Activated CD8-positive, alpha-beta memory T cell treated with anti-CD3 and anti-CD28 coated beads for 24 hours (primary cell): ENCODE measurements at regions not wholly inside any gene's neighbourhood (a gene's known extent, or its start where the extent isn't known, plus 50 kb on each side); places are given as distances from the start of the nearest gene placed in this dataset.

ENCODE experiments used
- DNase-seq: peaks from one replicate; pipeline ENCODE4 v3.0.0-alpha.2; 2020

DNA sequence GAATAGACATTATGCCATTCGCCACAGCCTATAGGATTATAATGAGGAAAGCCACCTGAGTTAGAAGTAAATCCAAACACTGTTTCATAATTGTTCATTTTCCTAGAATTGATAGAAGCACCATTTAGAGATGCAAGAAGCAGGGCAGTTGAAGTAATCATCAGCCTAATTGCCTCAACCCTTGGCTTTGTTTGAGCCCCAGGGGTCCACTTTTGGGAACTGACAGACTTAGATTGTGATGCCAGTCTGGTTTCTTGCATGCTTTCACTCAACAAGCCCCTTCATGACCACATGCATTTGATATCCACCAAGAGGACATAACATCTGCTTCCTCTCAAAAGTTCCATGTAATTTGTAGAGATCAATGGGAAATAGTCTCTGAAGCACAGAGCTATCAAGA, 97.2 kb upstream of the COL8A1 start:
- no peak for DNase-seq

DNA sequence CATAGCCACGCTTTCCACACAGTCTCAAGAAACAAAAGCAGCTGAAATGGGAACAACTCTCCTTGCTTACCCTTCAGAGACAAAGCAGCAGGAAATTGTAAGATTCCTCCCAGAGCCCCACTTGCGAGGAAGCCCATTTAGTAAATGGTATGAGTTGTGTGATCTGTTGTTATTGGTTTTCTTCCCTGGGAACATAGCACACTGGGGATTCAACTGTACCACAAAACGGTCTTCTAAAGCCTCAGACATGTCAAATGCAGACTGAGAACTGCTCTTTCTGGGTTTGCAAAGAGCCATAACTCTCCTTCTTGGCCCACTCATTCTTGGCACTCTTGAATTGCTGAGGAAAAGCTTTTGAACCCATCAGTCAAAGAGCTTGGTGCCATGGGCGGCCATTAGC, 101.0 kb upstream of the COL8A1 start:
- DNase-seq, result no peak

DNA sequence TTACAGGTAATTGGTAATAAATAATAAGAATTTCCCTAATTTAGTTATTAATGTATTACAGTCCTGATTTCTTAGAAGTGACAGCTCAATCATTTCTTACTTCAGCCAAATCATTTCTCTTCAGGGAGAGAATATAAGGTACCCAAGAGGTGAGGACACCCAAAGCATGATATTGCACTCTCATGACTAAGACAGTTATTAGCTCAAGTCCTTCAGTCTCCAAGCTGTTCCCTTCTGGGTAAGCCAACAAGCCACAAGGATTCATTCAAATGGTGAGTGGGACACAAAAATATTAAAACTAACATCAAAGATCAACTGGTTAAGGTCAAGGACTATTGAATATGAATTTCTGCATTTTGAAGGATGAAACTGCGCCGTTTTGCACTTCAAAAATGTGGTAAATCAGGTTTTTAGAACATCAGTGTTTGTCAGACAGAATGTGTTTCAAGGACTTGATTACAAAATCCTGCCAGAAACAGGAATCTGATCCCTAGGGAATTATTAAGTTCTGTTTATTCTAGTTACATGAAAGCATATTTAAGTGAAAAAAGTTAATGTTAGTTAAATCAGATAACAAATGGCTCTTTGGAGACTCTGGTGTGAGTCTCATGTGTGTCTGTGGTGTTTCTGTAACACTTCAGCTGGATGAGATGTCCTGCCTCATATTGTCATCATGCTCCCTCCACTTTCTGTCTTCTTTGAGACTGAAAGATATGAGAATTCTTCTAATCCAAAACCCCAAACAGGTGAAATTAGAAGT, 101.7 kb upstream of the COL8A1 start:
- no peak for DNase-seq

DNA sequence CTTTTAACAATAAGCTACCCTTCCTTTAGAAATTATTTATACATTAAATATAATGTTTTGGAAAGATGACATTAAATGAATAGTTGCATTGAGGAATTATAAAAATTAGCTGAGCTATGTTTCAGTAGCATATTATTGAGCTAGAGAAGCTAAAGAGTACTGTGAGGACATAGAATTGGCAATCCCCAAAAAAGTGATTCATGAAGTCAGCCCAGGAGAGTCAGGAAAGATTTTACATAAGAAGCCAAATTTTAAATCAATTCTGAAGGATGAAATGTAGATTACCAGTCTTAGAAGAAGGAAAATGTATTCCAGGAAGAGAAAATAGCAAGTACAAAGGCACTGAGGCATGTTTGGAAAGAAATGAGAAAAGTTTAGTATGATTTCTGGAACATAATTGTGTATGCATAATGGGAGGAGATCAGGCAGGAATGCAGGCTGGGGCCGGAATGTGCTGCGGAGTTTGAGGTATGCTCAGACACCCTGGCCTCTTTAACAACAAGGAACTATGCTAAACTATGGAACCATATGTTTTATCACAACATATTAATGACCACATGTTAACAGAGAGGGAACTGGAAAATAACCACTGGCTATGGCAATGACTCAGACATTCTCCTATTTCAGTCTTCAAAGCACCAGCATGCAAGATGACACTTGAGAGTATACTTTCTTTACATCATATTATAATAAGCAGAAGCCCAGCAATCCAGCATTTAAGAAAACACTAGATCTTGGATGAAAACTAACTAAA, 103.3 kb upstream of the COL8A1 start:
- no peak for DNase-seq

DNA sequence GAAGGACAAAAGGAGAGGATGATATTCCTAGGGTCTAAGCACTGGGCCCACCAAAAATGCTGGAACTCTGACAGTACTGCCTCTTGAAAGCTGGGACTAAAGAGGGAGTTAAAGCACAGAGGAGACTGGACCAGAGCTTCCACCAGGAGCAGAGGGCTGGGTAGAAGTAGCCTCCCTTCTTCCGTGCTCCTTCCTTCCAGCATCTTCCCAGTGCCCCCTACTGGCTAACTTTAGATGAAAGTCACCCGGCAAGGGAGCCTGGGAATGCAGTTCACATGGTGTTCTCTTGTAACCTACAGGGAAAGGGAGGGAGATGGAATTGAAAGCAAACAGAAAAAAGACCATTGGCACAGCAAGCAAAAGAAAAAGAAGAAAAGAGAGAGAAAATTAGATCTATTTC, 106.1 kb upstream of the COL8A1 start:
- no peak for DNase-seq

DNA sequence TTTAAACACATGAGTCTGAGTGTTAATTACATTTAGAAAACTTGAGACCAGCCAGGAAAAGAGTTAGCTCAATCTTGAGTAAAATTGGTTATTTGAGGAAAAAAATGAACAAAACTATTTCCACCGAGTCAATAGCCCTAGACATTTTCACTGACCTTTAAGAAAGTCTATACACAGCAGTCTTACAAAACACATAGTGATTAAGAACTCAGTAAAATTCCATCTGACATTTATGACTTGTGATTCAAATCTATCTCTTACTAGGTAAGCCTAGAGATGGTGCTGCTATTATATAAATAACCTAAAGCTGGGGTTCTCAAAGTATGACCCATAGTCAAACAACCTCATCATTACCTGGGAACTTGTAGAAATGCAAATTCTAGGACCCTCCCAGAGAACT, 109.1 kb upstream of the COL8A1 start:
- DNase-seq, result no peak

DNA sequence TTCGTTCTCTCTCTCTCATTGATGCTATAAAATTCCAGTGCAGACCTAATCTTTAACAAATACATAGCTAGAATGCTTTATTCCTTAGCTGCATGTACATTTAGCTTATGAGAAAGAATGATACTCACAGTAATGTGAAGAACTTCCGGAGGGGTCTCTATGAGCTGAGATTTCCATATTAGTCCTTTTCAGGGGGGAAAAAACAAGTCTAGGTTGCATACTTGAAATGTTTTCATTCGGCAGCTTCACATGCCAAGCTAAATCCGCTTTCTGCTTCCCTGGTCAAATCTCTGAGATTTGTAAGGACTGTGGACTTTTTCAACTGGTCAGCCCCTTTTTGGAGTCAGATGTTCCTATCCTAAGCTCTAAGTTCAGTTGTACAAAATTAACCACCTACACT, 111.5 kb upstream of the COL8A1 start:
- DNase-seq, result no peak

DNA sequence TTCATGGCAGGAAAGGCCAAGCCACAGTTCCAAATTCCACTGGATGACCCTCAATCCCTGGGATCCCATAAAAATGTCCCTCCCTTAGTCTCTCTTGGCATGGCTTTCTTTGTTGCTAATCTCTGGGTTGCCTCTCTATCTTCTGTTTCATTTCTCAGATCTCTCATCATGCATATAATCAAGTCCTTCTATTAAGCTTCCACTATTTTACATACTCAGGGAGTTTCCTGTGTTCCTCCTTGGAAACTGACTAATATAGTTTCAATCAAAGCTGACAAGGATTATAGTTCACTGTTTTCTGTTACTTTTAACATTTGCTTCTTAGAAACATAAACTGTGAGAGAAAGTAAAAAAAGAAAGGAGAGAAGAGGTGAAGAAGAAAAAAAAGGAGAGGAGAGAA, 113.8 kb upstream of the COL8A1 start:
- DNase-seq, result no peak

DNA sequence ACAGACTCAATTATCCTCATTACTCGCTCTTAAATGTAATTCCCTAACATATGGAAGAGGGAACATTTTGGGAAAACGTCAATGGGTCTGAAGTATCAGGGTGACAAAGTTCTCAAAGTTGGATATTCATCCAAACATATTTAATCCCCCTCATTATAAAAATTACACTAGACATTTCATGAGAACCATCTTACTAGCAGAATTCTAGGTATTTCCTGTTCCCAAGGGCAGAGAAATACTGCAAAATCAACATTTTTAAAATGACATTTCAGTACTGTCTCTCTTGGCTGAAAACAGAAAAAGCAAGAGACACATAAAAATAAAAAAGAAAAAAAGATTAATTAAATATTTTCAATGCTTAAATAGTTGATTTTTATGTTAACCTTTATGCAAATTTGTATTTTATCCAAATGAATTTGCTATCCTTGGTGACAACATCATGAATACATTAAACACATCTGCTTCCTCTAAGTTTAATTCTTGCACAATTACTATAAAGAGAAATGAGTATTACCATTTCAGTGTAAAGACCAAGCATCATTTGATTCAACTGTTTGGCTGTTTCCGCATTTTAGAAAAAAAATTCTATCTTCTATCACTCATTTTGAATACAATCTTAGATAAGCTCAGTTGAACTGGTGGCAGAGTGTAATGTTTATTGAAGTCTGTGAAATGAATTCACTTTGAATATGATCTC, 114.8 kb upstream of the COL8A1 start:
- no peak for DNase-seq

DNA sequence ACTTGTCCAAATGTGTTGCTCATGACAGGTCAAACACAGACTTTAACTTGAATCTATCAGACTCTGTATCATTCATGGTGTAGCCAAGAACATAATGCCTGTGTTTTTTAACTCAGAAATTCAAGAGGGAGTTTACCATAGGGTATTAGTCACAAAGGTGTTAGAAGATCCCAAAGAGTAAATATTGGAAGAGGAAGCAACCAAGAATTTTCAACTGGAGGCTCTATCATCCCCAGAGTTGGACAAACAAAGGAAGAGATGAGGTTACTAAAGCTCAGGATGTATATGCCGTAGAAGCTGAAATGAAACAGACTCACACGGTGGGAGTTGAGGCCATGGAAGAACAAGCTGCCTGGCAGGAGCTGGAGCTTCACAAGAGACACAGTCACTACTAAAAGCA, 116.2 kb upstream of the COL8A1 start:
- no peak for DNase-seq

DNA sequence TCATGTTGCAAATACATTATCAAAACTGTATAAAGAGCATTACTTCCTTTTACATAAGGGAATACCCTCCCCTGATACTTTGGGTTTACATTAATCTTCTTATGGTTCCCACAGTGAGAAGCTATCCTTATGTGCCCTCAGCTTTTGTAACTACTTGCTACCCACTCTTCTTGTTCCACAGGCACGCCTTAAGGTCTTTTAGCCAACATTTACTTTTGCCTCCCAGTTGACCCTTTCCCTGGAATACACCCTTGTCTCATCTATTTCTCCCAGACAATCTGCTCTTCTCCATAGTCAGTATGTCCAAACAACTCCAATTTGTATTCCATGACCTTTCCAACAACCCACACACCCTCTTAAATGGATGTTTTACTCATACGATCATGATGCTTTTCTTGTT, 116.8 kb upstream of the COL8A1 start:
- no peak for DNase-seq

DNA sequence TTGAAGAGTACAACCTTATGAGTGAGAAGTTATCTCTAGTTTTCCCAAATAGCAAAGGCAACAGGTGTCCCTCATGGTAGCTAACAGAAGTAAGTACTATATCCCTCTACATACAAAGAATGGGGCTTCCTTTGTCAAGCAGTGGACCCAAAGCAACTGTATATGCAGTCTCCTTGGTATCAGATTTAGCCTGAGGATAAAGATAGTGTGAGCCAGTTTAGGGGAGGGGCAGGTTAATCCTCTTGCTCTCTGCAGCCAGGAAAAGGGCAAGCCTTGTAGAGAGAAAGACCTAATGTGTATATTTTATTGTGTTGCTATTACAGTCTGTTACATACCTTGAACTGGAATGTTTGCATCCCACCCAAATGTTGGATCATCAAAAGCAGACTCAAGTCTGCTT, 117.9 kb upstream of the COL8A1 start:
- DNase-seq, result no peak

DNA sequence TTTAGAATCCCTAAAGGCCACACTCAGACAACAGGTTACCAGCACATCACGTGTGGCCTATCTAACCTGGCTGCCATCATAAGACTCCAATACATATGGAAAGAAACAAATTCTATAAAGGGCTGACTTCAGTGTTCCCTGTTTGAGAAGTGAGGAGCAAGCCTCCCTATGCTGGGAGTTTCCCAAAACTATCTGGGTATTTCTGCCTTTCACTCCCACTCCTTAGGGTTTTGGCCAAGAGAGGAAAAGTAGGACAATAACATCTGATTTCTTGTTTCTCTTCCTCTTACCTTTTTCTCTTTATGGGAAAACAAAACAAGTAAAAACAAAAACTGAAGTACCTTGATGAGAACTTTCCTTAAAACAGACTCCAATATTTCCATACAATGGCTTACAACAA, 121.5 kb upstream of the COL8A1 start:
- no peak for DNase-seq

DNA sequence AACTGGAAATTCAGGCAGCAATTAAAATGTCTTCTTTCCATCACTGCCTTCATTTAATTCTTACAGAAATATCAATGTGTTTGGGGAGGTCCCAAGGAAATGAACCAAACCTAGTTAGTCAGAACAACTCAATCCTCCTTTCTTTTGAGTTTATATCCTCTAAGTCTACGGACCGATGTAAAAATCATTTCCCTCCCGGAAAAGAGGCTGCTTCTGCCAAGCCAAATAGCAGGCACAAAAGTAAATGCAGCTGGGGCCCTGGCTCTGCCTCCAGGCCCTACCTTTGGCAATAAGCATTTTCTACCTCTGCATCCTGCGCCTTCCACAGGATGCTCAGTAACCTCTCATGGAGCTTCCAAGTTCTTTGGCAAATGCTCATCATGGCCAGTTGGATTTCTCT, 122.5 kb upstream of the COL8A1 start:
- no peak for DNase-seq

DNA sequence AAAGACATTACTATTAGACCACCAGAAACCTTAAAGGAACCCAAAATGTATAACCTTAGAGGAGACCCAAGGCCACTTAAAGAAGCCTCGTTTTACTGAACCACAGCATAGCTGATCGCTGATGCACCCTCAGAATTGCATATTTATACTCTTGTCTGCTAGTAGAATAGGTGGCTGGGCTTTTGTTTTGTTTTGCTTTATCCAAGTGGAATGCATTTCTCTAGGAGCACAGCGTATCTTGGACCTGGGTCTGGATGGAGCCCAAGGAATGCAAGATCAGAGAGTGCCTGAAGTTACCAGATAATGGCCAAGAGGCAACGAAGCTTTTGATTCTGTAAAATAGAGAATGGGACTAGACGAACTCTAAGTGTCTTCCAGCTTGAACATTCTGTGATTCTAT, 129.2 kb upstream of the COL8A1 start:
- no peak for DNase-seq

DNA sequence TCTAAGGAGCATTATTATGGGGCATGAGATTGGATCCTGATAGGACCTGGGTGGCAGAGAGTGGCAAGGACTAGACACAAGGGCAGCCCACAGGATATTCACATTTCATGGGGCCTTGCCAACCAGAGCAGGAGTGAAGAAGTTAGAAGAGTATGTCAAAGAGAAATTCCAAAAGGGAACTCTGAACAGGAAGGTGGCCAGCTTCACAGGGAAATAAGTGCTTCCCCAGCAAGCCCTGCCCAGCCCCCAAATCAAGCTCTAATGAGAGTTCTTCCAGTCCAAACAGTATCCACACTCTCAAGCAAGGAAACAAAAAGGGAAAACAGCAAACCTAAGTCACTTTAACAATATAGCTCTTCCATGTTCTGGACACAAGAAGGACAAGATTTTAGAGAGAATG, 130.2 kb upstream of the COL8A1 start:
- DNase-seq, result no peak

DNA sequence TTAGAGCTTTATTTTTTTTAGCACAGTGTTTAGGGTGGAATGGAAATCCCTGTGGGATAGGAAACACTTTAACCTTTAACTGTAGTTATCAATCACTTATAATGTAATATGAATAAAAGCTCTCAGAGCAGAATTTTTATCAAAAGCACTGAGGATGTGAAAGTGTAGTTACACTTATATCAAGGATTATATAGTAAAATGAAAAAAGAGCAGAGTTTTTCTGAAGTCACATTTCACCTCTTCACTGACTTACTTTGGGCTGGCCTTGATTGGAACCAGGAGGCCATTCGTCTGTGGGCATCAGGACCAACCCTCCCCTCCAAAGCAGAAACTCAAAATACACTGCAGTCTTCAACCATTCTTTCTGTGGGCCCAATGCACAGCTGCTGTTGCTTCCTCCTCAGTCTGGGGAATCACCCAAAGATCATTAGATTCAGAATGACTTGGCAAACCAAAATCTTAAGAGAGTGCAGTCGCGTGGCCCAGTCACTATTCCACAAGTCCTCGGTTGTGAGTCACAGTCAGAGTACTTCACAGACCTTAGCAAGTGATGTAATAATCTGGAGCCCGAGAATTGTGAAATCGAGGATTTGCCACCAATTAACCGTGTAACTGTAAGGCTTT, 132.6 kb upstream of the COL8A1 start:
- DNase-seq, result no peak

DNA sequence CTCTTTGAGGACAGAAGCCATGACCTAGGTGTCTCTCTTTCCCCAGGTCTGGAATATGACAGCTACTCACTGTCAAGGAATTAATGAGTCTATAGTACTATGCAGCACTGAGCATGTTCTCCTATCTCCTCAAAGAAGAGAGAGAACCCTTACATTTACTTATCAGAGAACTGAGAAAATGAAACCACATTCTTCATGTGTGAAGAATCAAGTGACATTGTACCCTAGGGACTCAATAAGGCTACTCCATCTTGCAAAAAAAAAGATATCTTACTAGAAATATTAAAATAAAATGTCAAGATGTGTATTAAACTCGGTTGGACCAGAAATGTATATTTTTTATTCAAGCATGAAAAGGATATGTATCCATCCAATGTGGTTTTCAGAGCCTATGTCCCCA, 133.2 kb upstream of the COL8A1 start:
- no peak for DNase-seq

DNA sequence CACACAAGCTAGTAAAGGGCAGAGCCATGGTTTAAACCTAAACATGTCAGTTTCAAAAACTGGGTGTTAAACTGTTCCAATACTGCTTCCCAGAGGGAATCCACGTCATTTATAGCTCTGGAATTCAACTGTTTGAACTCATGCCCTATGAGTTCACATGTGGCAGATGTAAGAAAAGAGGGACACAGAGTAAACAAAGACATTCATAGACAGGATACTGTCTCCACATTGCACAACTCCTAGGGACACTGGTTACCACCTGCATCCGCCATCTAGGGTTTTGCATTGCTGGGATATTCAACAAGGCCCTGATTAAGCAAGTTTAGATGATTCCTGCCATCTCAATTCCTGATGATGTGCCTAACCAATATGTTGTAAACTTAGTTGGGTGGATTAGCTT, 134.1 kb upstream of the COL8A1 start:
- no peak for DNase-seq

DNA sequence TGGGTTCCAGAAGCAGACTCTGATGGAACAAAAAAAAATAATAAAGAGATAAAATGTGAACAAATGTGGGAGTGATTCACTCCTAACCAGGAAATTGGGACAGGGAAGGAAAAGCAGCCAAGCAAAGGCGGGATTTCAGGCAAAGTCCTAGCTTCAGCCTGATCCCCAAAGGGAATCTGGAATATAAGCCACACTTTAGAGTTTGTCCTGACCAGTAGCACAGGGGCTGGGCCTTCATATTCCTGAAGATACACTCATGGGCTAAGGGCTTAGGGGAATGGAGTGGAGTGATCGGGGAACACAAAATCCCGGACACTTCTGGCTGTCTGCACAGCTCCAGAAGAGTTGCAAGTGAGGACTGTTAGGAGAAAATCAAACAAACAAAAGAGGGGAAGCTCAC, 135.0 kb upstream of the COL8A1 start:
- DNase-seq, result no peak

DNA sequence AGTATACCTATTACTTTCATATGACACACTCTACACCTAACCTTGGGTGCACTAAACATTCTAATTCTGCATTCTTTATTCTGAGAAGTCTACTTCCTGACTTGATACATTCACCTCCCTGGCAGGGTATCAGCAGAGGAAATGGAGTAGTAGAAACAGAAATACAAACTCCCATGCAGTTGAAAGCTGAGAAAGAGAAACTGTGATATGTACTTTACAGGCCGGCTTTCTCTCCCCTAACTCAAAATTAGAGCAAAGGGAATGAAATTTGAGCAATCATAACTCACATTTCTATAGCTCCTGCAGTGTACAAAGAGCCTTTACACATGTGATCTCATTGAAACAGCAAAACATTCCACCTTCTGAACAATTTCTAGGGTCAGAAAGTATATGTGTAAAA, 135.5 kb upstream of the COL8A1 start:
- DNase-seq, result no peak

DNA sequence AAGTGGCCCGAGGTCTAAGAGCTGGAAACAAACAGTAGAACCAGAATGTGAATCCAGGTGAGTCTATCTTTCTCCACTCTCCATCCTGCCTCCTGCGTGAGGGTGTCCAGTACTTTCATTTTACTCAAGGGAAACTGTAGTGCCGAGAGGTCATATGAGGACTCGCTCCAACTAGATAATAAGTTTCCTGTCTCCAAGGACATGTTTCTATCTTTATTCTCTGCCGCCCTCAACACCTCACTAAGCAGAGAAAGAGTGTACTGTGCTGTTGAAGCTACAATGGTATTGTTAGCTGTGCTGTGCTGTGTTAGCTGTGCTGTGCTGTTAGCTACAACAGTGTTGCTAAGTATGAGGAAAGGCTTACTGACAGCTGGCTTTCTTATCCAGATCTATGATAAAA, 137.9 kb upstream of the COL8A1 start:
- no peak for DNase-seq

DNA sequence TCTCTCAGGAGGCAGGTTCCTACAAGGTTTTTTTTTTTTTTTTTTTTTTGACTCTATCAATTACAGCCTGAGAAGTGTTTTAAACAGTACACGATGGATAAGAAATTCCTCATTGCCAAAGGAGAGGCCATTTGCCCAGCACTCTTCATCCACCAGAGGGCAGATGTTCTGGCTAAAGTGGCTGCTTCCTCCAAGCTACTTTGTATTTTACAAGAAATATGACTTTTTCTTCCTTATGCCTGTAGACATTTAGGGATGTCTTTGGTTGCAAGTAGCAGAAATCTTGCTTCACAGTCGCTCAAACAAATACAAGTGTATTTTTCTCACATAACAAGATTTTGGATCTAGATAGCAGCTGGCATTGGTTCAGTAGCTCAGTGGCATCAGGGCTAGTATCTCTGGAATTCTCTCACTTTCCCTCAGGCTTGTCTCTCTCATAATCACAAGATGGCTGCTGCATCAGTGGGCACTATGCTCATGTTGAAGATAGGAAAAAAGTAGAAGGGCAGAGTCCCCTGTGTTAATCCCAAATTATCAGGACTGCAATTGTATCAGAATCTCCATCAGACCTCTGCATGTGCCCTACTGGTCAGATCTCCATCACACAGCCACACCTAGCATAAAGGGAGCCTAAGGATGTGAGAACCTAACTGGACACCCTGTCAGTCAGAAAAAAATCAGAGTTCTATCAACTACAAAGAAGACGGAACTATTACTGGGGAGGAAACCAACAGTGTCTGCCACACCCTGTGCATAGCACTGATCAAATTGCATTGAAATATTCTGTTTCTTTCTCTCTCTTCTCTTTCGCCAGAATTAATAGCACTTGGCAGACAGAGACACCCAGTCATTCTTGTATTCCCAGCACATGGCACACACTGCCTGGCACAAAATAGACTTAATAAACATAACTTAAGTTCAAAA, 138.9 kb upstream of the COL8A1 start:
- no peak for DNase-seq
